K562 (cell line): ENCODE measurements at regions not wholly inside any gene's neighbourhood (a gene's known extent, or its start where the extent isn't known, plus 50 kb on each side); places are given as distances from the start of the nearest gene placed in this dataset.

ENCODE experiments used
- ATAC-seq: fragments of 200-7000 bp; cut with Tn5 transposase; 3 replicates; pipeline ENCODE4 v1.9.1; 2020; ENCODE audit warnings: moderate library complexity
- BruUV-seq: library from RNA; stranded (reverse); fragments of 400-500 nt; replicated peaks from 2 replicates; lab custom pipeline; 2021; lab: Mats Ljungman, UMichigan
- CTCF ChIA-PET: fragments of 300-600 bp; formaldehyde crosslinking; extraction: SDS; loops from one replicate; lab custom pipeline; 2021; ENCODE audit warnings: low intra/inter-chr PET ratio; lab: Yijun Ruan, JAX
- POLR2A ChIA-PET: fragments of 300-600, 350-650 bp; sonication (Branson Sonifier 250); formaldehyde crosslinking; extraction: SDS; loops from one replicate; lab custom pipeline; 2021; ENCODE audit warnings: antibody characterized with exemption, inconsistent platforms; lab: Yijun Ruan, JAX
- DNase-seq, 4 experiments: peaks; one replicate each; pipeline versions ENCODE4 v3.0.0 to v3.0.0-alpha.2; 2011 to 2018; ENCODE audit warnings: low spot score in 3 of 4, mixed read lengths in 3 of 4; ENCODE audit errors: extremely low read depth in 1 of 4
- FAIRE-seq: peaks from 2 replicates; lab custom pipeline; 2011; peaks lifted over from hg19 to GRCh38; lab: Jason Lieb, UNC
- H2AFZ ChIP-seq: 2 replicates; pipeline ENCODE4 v1.6.0; 2011; ENCODE audit warnings: low read depth, low read length, control low read depth, inconsistent platforms
- H3K27ac ChIP-seq: fragments of 200-600 bp; 3 replicates; pipeline ENCODE4 v1.8.0; 2011; ENCODE audit warnings: low read depth, mild to moderate bottlenecking, control low read depth, inconsistent platforms, low read length, moderate library complexity, mixed read lengths; ENCODE audit errors: extremely low read depth
- H3K27me3 ChIP-seq, 2 experiments: fragments of 300-600 bp in 1 of 2; 2 replicates in 1 of 2; 3 replicates in 1 of 2; pipeline versions ENCODE4 v1.6.0 to v1.8.0; 2011; ENCODE audit warnings: inconsistent platforms in 2 of 2, low read length in 2 of 2, mild to moderate bottlenecking in 1 of 2, mixed read lengths in 1 of 2, moderate library complexity in 1 of 2; ENCODE audit not compliant: control insufficient read depth in 2 of 2, insufficient read depth in 2 of 2
- H3K36me3 ChIP-seq: fragments of 300-600 bp; 3 replicates; pipeline ENCODE4 v1.8.0; 2011; ENCODE audit warnings: mild to moderate bottlenecking, low read length, inconsistent platforms; ENCODE audit not compliant: control insufficient read depth, insufficient read depth
- H3K4me1 ChIP-seq, 2 experiments: fragments of 200-600 bp in 1 of 2; replicated peaks in 1 of 2; 2 replicates in 1 of 2; 3 replicates in 1 of 2; pipeline versions ENCODE4 v1.5.1 to v1.8.0; 2011; ENCODE audit warnings: inconsistent platforms in 2 of 2, low read length in 2 of 2, mild to moderate bottlenecking in 1 of 2, mixed read lengths in 1 of 2, moderate library complexity in 1 of 2; ENCODE audit not compliant: control insufficient read depth in 2 of 2, insufficient read depth in 2 of 2
- H3K4me2 ChIP-seq: 2 replicates; pipeline ENCODE4 v1.6.1; 2011; ENCODE audit warnings: low read length, control low read depth, inconsistent platforms, mixed read lengths; ENCODE audit not compliant: insufficient read depth
- H3K4me3 ChIP-seq: fragments of 200-600 bp; sonication (generic), shearing (Covaris generic); 2 replicates; pipeline ENCODE4 v1.5.1; 2016; ENCODE audit warnings: control low read depth, inconsistent platforms
- H3K79me2 ChIP-seq: fragments of 200-600 bp; 3 replicates; pipeline ENCODE4 v1.8.0; 2011; ENCODE audit warnings: low read length, inconsistent platforms; ENCODE audit not compliant: control insufficient read depth, insufficient read depth
- H3K9ac ChIP-seq, 2 experiments: 2 replicates each; pipeline versions ENCODE4 v1.6.0 to v1.6.1; 2011; ENCODE audit warnings: low read depth in 2 of 2, low read length in 2 of 2, control low read depth in 1 of 2, inconsistent platforms in 1 of 2, mild to moderate bottlenecking in 1 of 2, mixed read lengths in 1 of 2; ENCODE audit not compliant: insufficient read depth in 1 of 2
- H3K9me1 ChIP-seq: one replicate; pipeline ENCODE4 v1.6.0; 2011; ENCODE audit warnings: inconsistent platforms, mild to moderate bottlenecking, low read length, moderate library complexity; ENCODE audit not compliant: control insufficient read depth, insufficient read depth
- H3K9me3 ChIP-seq: replicated peaks from 2 replicates; pipeline ENCODE4 v1.5.1; 2011; ENCODE audit warnings: low read depth, low read length, inconsistent platforms; ENCODE audit not compliant: control insufficient read depth, insufficient read depth
- H4K20me1 ChIP-seq: replicated peaks from 2 replicates; pipeline ENCODE4 v1.6.1; 2011; ENCODE audit warnings: low read length, inconsistent platforms, mixed read lengths; ENCODE audit not compliant: control insufficient read depth, insufficient read depth
- CHAMP1 ChIP-seq: fragments of 450-650 bp; IDR thresholded peaks from 2 replicates; pipeline ENCODE4 v1.6.1; 2016; ENCODE audit warnings: mild to moderate bottlenecking
- CREB3L1 ChIP-seq: fragments of 450-650 bp; IDR thresholded peaks from 2 replicates; pipeline ENCODE4 v1.6.1; 2014; ENCODE audit warnings: low read depth, mild to moderate bottlenecking, moderate library complexity, borderline replicate concordance
- CTCF ChIP-seq, 3 experiments: IDR thresholded peaks in 2 of 3; conservative IDR thresholded peaks in 1 of 3; 2 replicates each; pipeline ENCODE4 v1.5.1; 2011 to 2012; ENCODE audit warnings: low read length in 3 of 3, mild to moderate bottlenecking in 3 of 3, control low read depth in 2 of 3, improper control_type of control experiment in 1 of 3, inconsistent platforms in 1 of 3, low read depth in 1 of 3, mixed read lengths in 1 of 3, moderate library complexity in 1 of 3; ENCODE audit not compliant: insufficient read depth in 2 of 3
- EHMT2 ChIP-seq: fragments of 450-650 bp; IDR thresholded peaks from 2 replicates; pipeline ENCODE4 v1.6.1; 2018; ENCODE audit warnings: antibody characterized with exemption
- MLX ChIP-seq, 2 experiments: fragments of 450-650 bp in 1 of 2; sonication (generic) in 1 of 2; formaldehyde crosslinking; conservative IDR thresholded peaks; 2 replicates each; pipeline versions ENCODE4 v1.4.0 to v1.8.1; 2020 to 2022; ENCODE audit warnings: mild to moderate bottlenecking in 1 of 2, missing genetic modification reagents in 1 of 2
- RBM17 ChIP-seq: fragments of 200-400 bp; formaldehyde crosslinking; IDR thresholded peaks from 2 replicates; pipeline ENCODE4 v1.6.1; 2017; ENCODE audit warnings: low read depth, mild to moderate bottlenecking, low read length, borderline replicate concordance
- ZC3H11A ChIP-seq: IDR thresholded peaks from 2 replicates; pipeline ENCODE4 v1.6.1; 2012; ENCODE audit warnings: low read depth, low read length, improper control_type of control experiment
- ZKSCAN1 ChIP-seq: fragments of 150-350 bp; IDR thresholded peaks from 2 replicates; pipeline ENCODE4 v1.6.1; 2016; ENCODE audit warnings: low read depth, low read length
- ZNF551 ChIP-seq: fragments of 250-450 bp; sonication (Bioruptor Pico); IDR thresholded peaks from 2 replicates; pipeline ENCODE4 v1.5.0; 2021; ENCODE audit warnings: mild to moderate bottlenecking, moderate library complexity
- WGBS: fragments of 100-300 bp; shearing (Covaris generic); methylation state at CpG from one replicate; pipeline ENCODE4 v1.1.6; 2016; ENCODE audit warnings: low coverage, mixed read lengths; ENCODE audit not compliant: insufficient coverage; ENCODE audit errors: missing lambda C conversion rate; 5-methylcytosine and 5-hydroxymethylcytosine counted together
- in situ Hi-C: fragments of 300-500 bp; cut with MboI; formaldehyde crosslinking; loops from 4 replicates; pipeline ENCODE4 v1.15.0; 2018; ENCODE audit warnings: inconsistent platforms, mixed read lengths
- intact Hi-C: fragments of 100-400 bp; cut with micrococcal nuclease; formaldehyde crosslinking; loops from 2 replicates; pipeline ENCODE4 v1.14.2; 2022

GRCh38 chr3:115292677-115293165 lies 145.6 kb upstream of the ZBTB20 start:
- no TSS peak for BruUV-seq
- in situ Hi-C loops, result no loop called here
- Histone ChIP-seq H3K36me3 (no peaks in the 10 kb centered on the region), H4K20me1 (no peaks in the 10 kb centered on the region), H3K9me1 (no peaks in the 10 kb centered on the region), H3K27ac (no peak overlapping the region), H3K4me3 (no peak overlapping the region), H3K79me2 (no peaks in the 10 kb centered on the region), H3K4me2 (no peak overlapping the region), H3K27me3 (no peaks in the 10 kb centered on the region), H3K9ac (no peak overlapping the region), H3K9me3 (no peaks in the 10 kb centered on the region), H3K4me1 (no peaks in the 10 kb centered on the region), H2AFZ (no peak overlapping the region)
- ChIA-PET CTCF (no interaction called here), POLR2A (no interaction called here)
- TF ChIP-seq ZC3H11A, result no peak
- no peak for TF ChIP-seq CREB3L1
- no peak for TF ChIP-seq ZNF551 (CRISPR knock-in tag)
- TF ChIP-seq RBM17, result no peak
- ATAC-seq (no peak), DNase-seq (no peak), FAIRE-seq (no peak)
- intact Hi-C loops, result no loop called here
- 0% methylated on average over 2 of the region's 2 CpGs for WGBS

- BruUV-seq, result no TSS peak
- H3K4me1 ChIP-seq, result no peaks in the 10 kb centered on the region
- no peaks in the 10 kb centered on the region for H4K20me1 ChIP-seq
- ChIA-PET CTCF (no interaction called here), POLR2A (no interaction called here)
- ATAC-seq (no peak), FAIRE-seq (no peak), DNase-seq (no peak)
- no peaks in the 10 kb centered on the region for H3K9me3 ChIP-seq
- no peak overlapping the region for H3K9ac ChIP-seq
- in situ Hi-C loops (no loop called here), intact Hi-C loops (no loop called here)
- H3K4me3 ChIP-seq, result no peak overlapping the region
- no peaks in the 10 kb centered on the region for H3K27me3 ChIP-seq
- no peaks in the 10 kb centered on the region for H3K36me3 ChIP-seq
- H3K27ac ChIP-seq, result no peak overlapping the region
- H3K9me1 ChIP-seq, result no peaks in the 10 kb centered on the region
- H3K79me2 ChIP-seq, result no peaks in the 10 kb centered on the region
- H2AFZ ChIP-seq, result no peak overlapping the region
- WGBS, result 0% methylated on average over 1 of the region's 1 CpG
- no peak overlapping the region for H3K4me2 ChIP-seq
- no peak for TF ChIP-seq CTCF (IDR thresholded peaks at IDR 0.05 in 2 of 3, conservative IDR thresholded peaks at IDR 0.05 in 1 of 3; ENCODE audit: insufficient read depth in 2 of 3, low read depth in 1 of 3, low read length in 3 of 3)
- TF ChIP-seq ZKSCAN1, result no peak
- TF ChIP-seq EHMT2, result no peak
- TF ChIP-seq CHAMP1, result no peak
- no peak for TF ChIP-seq MLX (CRISPR knock-in tag; conservative IDR thresholded peaks at IDR 0.05)
Observed at GRCh38 chr3:115293321-115293720, 146.2 kb upstream of the ZBTB20 start.
